GM18861 (cell line): ENCODE measurements at regions not wholly inside any gene's neighbourhood (a gene's known extent, or its start where the extent isn't known, plus 50 kb on each side); places are given as distances from the start of the nearest gene placed in this dataset.

Experiments
- ATAC-seq: cut with Tn5 transposase; IDR thresholded peaks from one replicate; pipeline ENCODE4 v1.9.1; 2021; ENCODE audit not compliant: unreplicated experiment

DNA sequence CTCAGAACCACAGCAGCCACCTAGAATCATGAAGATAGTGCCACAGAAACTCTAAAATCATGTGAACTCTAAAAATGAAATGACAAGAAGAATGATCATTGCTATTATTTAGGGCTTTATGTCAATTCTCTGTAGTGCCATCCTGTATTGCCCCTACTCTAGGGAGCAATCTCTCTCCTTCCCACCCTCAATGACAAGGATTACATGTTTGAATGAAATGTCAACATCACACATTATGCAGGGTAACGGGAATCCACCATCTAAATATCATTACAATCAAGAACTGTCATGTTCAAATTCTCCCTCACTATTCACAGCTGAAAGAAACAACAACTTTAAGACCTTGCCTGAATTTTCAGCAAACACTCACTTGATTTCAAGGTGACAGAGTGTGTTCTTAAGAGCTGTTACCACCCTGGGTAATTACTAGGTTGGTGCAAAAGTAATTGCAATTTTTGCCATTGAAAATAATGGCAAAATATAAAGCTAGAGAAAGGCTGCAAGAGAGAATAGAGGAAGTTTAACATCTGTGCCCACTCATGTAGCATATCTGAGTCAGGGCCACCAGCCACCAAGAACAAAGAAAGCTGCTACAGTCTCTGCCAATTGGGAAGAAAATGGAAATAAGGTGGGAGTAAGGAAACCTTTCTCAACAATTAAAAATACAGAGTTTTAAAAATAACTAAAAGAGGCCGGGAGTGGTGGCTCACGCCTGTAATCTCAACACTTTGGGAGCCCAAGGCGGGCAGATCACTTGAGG is 112.8 kb upstream of the PSMD7 start:
- ATAC-seq: no peak

DNA sequence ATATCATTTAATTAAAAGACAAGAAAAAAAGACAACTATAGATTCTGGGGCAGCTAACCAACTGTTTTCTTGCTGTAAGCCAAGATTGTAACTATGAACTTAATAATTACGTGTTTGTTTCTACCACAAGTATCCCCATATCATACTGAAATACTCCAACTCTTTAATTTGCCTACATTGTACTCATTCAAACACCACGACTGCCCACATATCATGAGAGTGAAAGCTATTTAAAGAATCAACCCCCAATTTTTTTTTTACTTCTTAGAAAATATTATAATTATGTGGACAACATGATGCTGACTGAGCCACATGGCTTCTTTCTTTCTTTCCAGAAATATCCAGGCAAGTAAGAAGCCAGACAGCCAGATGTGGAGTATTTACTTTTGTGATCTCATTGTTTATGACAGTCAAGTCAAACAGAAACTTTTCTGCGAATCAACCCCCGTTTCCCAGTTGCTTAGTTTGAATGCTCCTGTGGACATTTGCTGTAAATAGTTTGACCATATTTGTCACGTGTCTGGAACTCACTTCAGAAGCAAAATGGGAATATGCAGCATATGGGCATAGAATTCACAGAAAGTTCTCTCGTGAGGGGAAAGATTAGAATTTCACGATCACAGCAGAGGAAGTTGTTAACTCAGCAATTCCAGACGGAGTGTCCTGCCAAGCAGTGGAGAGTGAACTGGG is 126.8 kb upstream of the PSMD7 start:
- no peak for ATAC-seq

DNA sequence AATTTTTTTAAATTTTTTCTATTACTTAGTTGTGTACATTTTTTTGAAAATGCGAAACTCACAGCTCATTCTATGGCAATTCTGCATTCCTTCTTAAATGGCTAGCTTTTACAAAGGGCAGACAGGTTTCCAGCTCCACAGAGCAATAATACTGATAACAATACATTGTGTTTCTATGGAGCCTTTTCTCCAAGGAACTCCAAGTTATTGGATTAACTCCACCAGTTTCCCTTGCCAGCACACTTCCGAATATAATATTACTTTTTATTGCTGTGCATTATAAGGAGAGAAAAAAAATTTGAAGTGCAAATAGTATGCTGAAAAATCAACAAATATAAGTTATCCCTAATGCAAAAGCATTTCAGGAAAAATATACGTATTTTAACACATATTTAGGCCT is 127.5 kb upstream of the PSMD7 start:
- ATAC-seq: no peak

GRCh38 chr16:74168445-74168844 is 128.2 kb upstream of the PSMD7 start:
- ATAC-seq: no peak

DNA sequence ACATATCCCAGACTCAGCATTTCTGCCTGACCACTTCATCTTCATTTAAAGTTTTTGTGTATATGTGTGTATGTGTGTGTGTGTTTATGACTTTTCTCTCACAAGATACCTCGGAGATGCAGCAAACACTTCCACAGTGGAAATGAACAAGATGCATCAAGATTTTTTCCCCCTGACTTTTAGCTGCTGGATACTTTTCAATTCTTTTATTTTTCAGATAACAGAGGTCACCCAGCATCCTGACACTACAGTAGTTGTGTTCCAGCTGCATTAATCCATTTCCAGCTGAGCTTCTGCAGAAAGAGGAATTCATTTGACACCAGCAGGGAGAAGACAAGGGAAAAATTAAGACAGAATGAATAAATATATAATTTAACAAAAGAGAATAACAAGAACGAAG is 130.2 kb upstream of the PSMD7 start:
- ATAC-seq: no peak

- ATAC-seq: no peak
Measured at GRCh38 chr16:74165566-74166080, 131.0 kb upstream of the PSMD7 start.

GRCh38 chr16:74160759-74161158 is 135.9 kb upstream of the PSMD7 start:
- ATAC-seq: no peak

- no peak for ATAC-seq
Measured at GRCh38 chr16:74153773-74154172, 142.8 kb upstream of the PSMD7 start.

DNA sequence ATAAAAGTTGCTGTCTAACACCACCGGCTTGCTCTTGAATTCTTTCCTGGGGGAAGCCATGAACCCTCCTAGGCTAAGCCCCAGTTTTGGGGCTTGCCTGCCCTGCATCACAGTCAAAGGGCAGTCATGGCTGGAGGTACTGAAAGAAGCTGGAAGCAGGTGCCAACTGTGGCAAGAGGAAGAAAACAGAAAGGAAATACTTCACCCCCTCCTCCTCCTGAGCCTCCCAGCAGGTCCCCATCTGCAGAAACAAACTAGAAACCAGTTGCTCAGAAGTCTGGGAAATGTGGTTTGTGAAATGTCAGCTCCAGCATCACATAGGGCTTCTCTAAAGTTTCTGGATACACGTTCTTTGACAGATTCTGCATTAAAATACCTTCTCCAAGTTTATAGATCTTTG is 150.0 kb upstream of the PSMD7 start:
- no peak for ATAC-seq

- ATAC-seq: no peak
Measured at GRCh38 chr16:74143171-74143570, 153.4 kb upstream of the PSMD7 start.

DNA sequence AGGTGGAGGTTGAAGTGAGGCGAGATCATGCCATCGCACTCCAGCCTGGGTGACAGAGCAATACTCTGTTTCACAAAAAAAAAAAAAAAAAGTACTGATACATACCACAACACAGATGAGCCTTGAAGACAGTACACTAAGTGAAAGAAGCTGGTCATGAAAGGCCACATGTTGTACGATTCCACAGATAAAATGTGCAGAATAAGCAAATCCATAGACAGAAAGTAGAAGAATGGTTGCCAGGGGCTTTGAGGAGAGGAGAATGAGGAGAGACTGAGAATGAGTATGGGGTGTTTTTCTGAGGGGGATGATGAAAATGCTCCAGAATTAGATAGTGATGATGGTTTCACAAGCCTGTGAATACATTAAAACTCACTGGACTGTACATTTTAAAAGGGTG is 155.6 kb upstream of the PSMD7 start:
- ATAC-seq: no peak

DNA sequence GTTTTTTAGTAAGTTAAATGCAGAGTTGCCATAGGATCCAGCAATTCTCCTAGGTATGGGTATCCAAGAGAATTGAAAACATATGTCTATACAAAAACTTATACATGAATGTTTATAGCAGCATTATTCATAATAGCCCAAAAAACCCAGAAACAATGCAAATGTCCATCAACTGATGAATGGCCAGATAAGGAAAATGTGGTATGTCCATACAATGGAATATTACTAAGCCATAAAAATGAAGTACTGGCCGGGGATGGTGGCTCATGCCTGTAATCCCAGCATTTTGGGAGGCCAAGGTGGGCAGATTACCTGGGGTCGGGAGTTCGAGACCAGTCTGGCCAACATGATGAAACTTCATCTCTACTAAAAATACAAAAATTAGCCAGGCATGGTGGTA is 156.1 kb upstream of the PSMD7 start:
- ATAC-seq: no peak

DNA sequence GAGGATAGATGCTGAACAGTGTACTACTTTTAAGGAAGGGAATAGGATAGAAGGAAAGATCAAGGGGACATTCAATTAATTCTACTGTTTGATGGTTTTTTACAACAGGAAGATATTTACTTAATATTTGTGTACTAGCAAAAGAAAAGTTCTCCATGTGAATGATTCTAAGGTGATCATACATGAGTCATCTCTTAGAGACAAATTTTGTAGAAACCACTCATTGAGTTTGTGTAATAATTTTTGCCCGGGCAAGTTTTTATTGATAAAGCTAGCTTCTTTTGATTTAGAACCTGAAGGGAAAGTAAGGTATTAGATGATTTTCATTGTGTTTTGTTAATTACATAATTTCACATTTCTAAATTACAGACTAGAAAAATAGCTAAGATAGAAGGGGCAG is 172.8 kb upstream of the PSMD7 start:
- no peak for ATAC-seq

DNA sequence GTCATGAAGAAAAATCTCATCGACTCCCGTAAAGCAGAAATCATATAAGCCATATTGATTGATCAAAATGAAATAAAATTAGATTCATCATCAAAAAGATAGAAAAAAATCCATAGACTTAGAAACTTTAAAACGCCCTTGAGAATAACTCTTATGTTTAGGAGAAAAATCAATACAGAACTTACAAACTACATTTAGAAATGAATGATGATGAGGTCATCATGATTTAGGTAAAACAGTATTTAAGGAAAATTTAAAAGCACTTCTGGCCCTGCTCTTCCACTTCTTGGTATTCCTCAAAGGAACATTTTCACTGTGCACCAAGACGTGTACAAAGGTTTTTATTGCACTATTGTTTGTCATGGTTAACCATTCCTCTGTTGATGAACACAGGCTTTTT is 173.4 kb upstream of the PSMD7 start:
- ATAC-seq: no peak

- no peak for ATAC-seq
Measured at GRCh38 chr16:74117798-74118197, 178.8 kb upstream of the PSMD7 start.

GRCh38 chr16:74113545-74113944 is 183.1 kb upstream of the PSMD7 start:
- no peak for ATAC-seq

DNA sequence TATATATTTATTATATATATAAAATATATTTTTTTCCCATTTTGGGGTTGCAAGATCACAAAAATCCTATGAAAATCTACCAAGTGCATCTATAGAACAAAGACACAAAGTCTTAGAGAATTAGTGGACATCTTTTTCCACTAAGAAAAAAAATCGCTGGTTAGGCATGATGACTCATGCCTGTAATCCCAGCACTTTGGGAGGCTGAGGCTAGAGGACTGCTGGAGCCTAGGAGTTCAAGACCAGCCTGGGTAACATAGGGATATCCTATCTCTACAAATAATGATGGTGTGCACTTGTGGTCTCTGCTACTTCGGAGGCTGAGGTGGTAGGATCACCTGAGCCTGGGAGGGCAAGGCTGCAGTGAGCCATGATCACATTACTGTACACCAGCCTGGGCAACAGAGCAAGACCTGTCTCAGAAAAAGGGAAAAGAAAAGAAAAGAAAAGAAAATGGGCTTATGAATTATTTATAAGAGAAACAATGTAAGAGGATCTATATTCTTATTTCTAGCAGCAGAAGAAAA is 185.1 kb upstream of the PSMD7 start:
- ATAC-seq: no peak

- ATAC-seq: no peak
Measured at GRCh38 chr16:74107795-74108610, 188.6 kb upstream of the PSMD7 start.

DNA sequence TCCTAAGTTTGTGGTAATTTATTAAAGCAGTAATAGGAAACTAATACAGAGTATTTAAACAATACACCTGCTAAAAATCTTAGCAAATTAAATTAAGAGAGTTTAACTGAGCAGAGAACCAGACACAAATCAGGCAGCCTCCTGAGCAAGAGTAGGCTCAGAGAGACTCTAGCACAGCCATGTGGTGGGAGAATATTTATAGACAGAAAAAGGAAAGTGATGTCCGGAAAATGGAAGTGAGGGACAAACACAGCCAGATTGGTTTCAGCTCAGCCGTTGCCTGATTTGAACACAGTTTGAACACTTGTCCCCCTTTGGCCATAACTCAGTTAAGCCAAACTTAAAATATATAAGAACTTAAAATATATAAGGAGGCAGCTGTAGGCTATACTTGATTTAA is 192.6 kb upstream of the PSMD7 start:
- ATAC-seq: no peak

DNA sequence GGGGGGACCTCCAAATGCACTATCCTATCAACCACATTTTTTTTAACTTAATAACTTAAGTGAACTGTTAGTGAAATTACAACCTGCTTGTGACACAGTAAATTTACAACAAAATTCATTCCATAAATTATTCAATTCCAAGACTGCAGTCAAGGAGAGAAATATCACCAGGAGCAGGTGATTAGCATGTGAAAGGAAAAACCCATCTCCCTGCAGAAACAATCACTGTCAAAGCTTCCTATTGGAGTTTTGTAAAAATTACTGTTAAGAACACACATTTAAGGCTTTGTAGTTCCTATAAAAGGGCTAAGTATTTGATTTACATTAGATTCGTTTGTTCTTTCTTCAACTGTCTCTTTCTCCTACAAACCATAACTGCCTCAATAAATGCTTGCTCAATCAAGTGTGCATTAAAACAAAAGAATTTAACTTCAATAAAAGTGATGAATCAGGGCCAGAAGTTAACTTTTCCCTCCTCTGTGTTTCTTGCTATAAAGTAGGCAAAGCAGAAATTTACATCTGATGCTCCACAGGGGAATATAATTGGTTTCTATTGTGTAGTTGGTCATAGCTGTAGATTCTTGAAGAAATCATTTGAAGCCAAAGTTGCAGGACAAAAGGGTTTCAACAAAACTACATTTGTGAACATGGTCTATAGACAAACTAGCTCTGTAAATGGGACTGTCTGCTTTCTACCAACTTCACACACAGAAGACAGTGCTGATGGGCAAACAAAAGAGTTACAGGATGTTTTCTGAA is 195.1 kb upstream of the PSMD7 start:
- no peak for ATAC-seq
